ENCODE measurements at regions not wholly inside any gene's neighbourhood (a gene's known extent, or its start where the extent isn't known, plus 50 kb on each side); places are given as distances from the start of the nearest gene placed in this dataset.
A peak's percentile ranks its signal among the peaks of the same experiment; 100 is the strongest.

DNA sequence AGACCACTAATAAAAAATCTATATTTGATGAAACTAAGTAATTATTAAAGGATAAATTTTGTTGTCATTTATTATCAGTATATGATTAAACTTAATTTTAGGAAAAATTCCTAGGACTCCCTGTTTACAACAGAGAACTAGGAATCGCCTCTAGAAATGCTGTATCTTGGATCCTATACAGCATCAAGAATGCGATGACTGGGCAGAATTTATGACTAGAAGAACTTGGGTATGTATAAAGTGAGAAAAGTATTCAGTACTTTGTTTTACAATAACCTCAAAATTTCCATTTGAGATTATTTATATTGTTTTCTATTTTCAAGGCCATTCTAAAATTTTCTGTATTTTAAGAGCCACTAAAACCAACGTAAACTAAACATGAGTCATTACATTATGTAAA is 82.3 kb upstream of the AGTR1 start:
- H3K27ac Mint-ChIP-seq (ENCODE audit: unreplicated experiment), result no peak overlapping the region
- DNase-seq (ENCODE audit: low read depth, low spot score), result no peak
- H3K36me3 Mint-ChIP-seq (ENCODE audit: low read depth), result no peaks in the 10 kb centered on the region
- H3K4me3 Mint-ChIP-seq, result no peak overlapping the region
- H3K4me1 Mint-ChIP-seq, result no peaks in the 10 kb centered on the region
- H3K27me3 Mint-ChIP-seq (ENCODE audit: low read depth), result no peaks in the 10 kb centered on the region
- TF ChIP-seq, protein P1, sequence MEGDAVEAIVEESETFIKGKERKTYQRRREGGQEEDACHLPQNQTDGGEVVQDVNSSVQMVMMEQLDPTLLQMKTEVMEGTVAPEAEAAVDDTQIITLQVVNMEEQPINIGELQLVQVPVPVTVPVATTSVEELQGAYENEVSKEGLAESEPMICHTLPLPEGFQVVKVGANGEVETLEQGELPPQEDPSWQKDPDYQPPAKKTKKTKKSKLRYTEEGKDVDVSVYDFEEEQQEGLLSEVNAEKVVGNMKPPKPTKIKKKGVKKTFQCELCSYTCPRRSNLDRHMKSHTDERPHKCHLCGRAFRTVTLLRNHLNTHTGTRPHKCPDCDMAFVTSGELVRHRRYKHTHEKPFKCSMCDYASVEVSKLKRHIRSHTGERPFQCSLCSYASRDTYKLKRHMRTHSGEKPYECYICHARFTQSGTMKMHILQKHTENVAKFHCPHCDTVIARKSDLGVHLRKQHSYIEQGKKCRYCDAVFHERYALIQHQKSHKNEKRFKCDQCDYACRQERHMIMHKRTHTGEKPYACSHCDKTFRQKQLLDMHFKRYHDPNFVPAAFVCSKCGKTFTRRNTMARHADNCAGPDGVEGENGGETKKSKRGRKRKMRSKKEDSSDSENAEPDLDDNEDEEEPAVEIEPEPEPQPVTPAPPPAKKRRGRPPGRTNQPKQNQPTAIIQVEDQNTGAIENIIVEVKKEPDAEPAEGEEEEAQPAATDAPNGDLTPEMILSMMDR (conservative IDR thresholded peaks at IDR 0.05), result no peak
- peaks cover 5% of the 10 kb centered on the region for H3K9me3 Mint-ChIP-seq

DNA sequence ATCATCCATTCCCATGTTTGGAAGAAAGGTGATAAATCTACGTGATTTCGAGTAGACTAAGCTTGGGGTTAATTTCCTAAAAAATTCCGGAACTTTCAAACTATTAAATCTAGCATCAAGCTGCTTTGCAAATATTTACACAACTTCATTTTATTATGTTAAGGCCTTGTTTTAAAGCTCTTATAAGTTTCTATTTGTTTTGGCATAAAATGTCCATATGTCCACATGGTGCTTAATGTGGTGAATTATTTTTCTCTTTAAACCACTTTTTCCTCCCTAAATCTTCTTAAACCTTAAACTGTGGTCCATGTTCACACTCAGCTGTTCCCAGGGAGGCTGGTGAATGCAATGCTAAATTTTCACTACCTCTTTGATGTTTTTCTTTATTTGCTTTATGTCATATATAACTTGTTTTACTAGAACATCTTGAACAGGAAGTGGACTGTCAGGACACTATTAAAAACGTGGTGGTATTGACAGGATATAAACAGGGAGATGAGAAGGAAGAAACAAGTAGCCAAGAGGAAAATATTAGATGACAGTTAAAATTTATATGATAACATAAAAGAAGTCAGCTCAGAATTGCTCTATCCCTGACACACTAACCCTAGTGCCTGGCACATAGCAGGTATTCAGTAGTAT is 72.5 kb upstream of the AGTR1 start:
- Mint-ChIP-seq H3K36me3 (ENCODE audit: low read depth) (peaks cover 6% of the 10 kb centered on the region), H3K4me1 (no peaks in the 10 kb centered on the region), H3K27ac (ENCODE audit: unreplicated experiment) (no peak overlapping the region), H3K4me3 (no peak overlapping the region), H3K9me3 (peaks cover 7% of the 10 kb centered on the region), H3K27me3 (ENCODE audit: low read depth) (no peaks in the 10 kb centered on the region)
- no peak for DNase-seq (ENCODE audit: low read depth, low spot score)
- TF ChIP-seq, protein P1 (conservative IDR thresholded peaks at IDR 0.05), result no peak

DNA sequence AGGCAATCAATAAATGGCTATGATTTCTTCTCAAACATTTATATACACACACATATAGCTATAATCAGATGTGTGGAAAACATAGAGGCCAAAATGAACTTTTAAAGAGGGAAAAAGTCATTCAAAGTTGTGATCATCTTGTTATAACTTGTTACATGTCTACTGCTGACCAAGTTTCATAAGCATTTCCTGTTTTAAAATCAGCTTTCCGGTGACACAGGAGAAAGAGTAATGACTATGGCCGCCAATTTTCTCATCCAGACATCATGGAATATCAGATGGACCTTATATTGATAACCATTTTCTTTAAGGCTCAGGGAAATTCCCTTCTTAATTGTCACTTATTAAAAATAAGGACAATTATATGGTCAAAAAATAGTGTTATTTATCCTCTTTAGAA is 71.7 kb upstream of the AGTR1 start:
- no peak overlapping the region for H3K4me3 Mint-ChIP-seq
- DNase-seq (ENCODE audit: low read depth, low spot score), result no peak
- no peak overlapping the region for H3K27ac Mint-ChIP-seq (ENCODE audit: unreplicated experiment)
- peaks cover 7% of the 10 kb centered on the region for H3K9me3 Mint-ChIP-seq
- no peaks in the 10 kb centered on the region for H3K27me3 Mint-ChIP-seq (ENCODE audit: low read depth)
- peaks cover 6% of the 10 kb centered on the region for H3K36me3 Mint-ChIP-seq (ENCODE audit: low read depth)
- TF ChIP-seq, protein P1 (conservative IDR thresholded peaks at IDR 0.05), result no peak
- no peaks in the 10 kb centered on the region for H3K4me1 Mint-ChIP-seq

DNA sequence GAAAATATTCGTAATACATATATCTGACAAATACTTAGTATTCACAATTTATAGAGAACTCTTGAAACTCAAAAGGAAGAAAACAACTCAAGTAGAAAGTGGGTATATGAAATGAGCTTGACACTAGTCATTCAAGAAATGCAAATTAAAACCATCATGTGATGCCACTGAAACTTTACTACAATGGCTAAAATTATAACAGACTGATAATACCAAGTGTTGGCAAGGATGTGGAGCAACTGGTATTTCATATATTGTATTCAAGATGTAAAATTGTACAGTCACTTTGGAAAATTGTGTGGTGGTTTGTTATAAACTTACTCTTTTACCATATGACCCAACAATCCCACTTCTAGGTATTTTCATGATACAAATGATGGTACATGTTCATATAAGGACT is 68.7 kb upstream of the AGTR1 start:
- Mint-ChIP-seq H3K36me3 (ENCODE audit: low read depth) (peaks cover 8% of the 10 kb centered on the region), H3K27ac (ENCODE audit: unreplicated experiment) (no peak overlapping the region), H3K4me3 (no peak overlapping the region), H3K4me1 (no peaks in the 10 kb centered on the region), H3K27me3 (ENCODE audit: low read depth) (no peaks in the 10 kb centered on the region), H3K9me3 (peaks cover 7% of the 10 kb centered on the region)
- TF ChIP-seq, protein P1 (conservative IDR thresholded peaks at IDR 0.05), result no peak
- no peak for DNase-seq (ENCODE audit: low read depth, low spot score)

DNA sequence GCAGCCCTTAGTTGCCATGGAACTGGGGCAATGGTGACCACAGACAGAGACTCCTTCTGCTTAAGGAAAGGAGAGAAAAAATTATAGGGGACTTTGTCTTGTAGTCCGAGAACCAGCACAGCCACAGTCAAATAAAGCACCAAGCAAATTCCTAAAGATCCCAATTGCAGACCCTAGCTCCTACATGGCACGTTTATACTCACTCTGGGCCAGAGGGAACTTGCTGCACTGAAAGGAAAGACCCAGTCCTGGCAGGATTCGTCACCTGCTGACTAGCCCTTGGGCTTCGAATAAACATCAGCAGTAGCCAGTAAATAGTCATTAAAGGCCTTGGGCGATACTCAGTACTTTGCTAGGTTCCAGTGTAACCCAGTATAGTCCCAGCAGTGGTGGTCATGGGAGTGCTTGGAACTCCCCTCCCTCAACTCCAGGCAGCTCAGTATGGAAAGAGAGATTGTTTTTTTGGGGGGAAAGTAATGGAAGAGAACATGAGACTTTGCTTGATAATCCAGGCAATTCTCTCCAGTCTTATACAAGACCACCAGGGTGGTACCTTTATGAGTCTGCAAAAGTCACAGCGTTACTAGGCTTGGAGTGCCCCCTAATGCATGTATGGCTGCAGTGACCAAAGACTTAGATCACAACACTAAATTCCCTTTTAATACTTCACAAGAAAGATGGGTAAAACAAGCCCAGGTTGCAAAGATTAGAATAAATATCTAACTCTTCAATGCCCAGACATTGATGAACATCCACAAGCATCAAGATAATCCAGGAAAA is 66.4 kb upstream of the AGTR1 start:
- Mint-ChIP-seq H3K4me3 (no peak overlapping the region), H3K9me3 (peaks cover 7% of the 10 kb centered on the region), H3K36me3 (ENCODE audit: low read depth) (peaks cover 8% of the 10 kb centered on the region), H3K27ac (ENCODE audit: unreplicated experiment) (no peak overlapping the region), H3K27me3 (ENCODE audit: low read depth) (peaks cover 2% of the 10 kb centered on the region), H3K4me1 (no peaks in the 10 kb centered on the region)
- TF ChIP-seq, protein P1 (conservative IDR thresholded peaks at IDR 0.05), result peak; percentile 45
- DNase-seq (ENCODE audit: low read depth, low spot score), result no peak

Data from neural crest cell (in vitro differentiated cells).